ENCODE measurements at regions not wholly inside any gene's neighbourhood (a gene's known extent, or its start where the extent isn't known, plus 50 kb on each side); places are given as distances from the start of the nearest gene placed in this dataset.

- no peak for ATAC-seq (ENCODE audit: poor library complexity)
- no peaks in the 10 kb centered on the region for H3K36me3 ChIP-seq (ENCODE audit: insufficient read depth, low read length)
- H3K9me3 Mint-ChIP-seq = peaks cover 5% of the 10 kb centered on the region
- H3K4me1 ChIP-seq (ENCODE audit: insufficient read depth, low read length) = no peaks in the 10 kb centered on the region
- CTCF ChIA-PET = no interaction called here
- H3K27me3 ChIP-seq (ENCODE audit: control insufficient read depth in 1 of 2, insufficient read depth in 2 of 2, low read length in 2 of 2) = no peaks in the 10 kb centered on the region
- intact Hi-C loops (cut with DNase I, micrococcal nuclease) = no loop called here
- no peak for DNase-seq
- H3K9me3 ChIP-seq (ENCODE audit: control insufficient read depth in 1 of 2, insufficient read depth in 1 of 2, low read length in 2 of 2) = peaks cover 3 to 7% of the 10 kb centered on the region in 2 experiments
- H3K27me3 Mint-ChIP-seq = peaks cover 3% of the 10 kb centered on the region
- no peak overlapping the region for H3K4me3 Mint-ChIP-seq
- no peaks in the 10 kb centered on the region for H3K4me1 Mint-ChIP-seq (ENCODE audit: low read depth)
- H3K27ac Mint-ChIP-seq = no peak overlapping the region
- H3K36me3 Mint-ChIP-seq (ENCODE audit: low read depth) = no peaks in the 10 kb centered on the region
- H3K4me3 ChIP-seq (ENCODE audit: low read length) = no peak overlapping the region
- no peak overlapping the region for H3K27ac ChIP-seq (ENCODE audit: low read depth in 1 of 2, low read length in 2 of 2)
- no peak for TF ChIP-seq CTCF (IDR thresholded peaks at IDR 0.05)
- POLR2A ChIA-PET = no interaction called here
Observed at GRCh38 chr13:109645831-109646230, 140.6 kb downstream of the IRS2 start.

DNA sequence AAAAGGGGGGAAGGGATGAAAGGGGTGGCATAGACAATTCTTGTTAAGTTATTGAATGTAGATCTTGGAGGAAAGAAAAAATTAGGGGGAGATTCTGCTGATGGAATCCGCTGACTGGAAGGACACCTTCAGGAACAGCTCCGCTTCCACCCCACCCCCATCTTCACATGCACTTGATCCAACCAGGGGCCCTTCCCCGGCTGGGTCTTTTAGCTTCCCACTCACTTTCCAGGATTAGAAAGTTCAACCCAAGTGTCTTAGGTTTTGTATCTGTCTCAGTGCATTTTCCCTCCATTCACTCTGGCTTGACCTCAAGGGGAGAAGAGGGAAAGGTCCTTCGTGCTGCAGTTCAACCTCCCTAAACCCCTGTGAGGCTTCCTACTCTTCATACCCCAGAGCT, 141.4 kb downstream of the IRS2 start:
- ChIA-PET CTCF (no interaction called here), POLR2A (no interaction called here)
- peaks cover 3% of the 10 kb centered on the region for H3K27me3 Mint-ChIP-seq
- H3K9me3 Mint-ChIP-seq = peaks cover 8% of the 10 kb centered on the region
- intact Hi-C loops (cut with DNase I, micrococcal nuclease) = no loop called here
- Histone ChIP-seq H3K27ac (ENCODE audit: low read depth in 1 of 2, low read length in 2 of 2) (no peak overlapping the region), H3K4me3 (ENCODE audit: low read length) (no peak overlapping the region), H3K4me1 (ENCODE audit: insufficient read depth, low read length) (no peaks in the 10 kb centered on the region), H3K36me3 (ENCODE audit: insufficient read depth, low read length) (no peaks in the 10 kb centered on the region), H3K9me3 (ENCODE audit: control insufficient read depth in 1 of 2, insufficient read depth in 1 of 2, low read length in 2 of 2) (peaks cover 12% of the 10 kb centered on the region in 2 experiments), H3K27me3 (ENCODE audit: control insufficient read depth in 1 of 2, insufficient read depth in 2 of 2, low read length in 2 of 2) (no peaks in the 10 kb centered on the region)
- DNase-seq (no peak), ATAC-seq (ENCODE audit: poor library complexity) (no peak)
- no peak for TF ChIP-seq CTCF (IDR thresholded peaks at IDR 0.05)
- H3K36me3 Mint-ChIP-seq (ENCODE audit: low read depth) = no peaks in the 10 kb centered on the region
- H3K4me1 Mint-ChIP-seq (ENCODE audit: low read depth) = no peaks in the 10 kb centered on the region
- H3K27ac Mint-ChIP-seq = no peak overlapping the region
- H3K4me3 Mint-ChIP-seq = no peak overlapping the region

DNA sequence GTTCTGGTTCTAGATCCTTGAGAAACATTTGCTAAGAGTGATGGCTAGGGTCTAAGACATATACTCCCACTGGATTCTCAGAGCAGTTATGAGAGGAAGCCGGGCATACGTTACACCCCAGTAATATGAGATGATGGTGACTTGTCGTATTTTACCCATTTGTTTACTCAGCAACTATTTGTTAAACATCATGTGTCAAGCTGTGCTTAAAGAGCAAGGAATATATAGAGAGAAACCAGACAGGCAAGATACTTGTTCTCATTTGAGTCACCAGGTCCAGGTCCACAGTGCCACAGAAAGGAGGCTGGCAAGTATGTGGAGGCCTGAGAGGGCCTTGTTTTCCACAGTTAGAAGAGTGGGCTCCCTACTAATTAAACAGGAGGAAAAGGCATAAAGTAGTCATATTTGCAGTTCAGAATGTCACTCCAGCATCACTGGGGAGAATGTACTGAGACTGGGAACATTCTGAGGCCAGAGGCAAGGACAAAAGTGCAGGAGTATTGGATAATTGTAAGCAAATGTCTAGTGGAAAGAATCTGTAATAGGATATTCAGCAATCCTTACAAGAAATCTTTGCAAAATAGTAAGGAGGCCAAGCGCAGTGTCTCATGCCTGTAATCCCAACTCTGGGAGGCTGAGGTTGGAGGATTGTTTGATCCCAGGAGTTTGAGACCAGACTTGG, 142.2 kb downstream of the IRS2 start:
- Histone ChIP-seq H3K27ac (ENCODE audit: low read depth in 1 of 2, low read length in 2 of 2) (no peak overlapping the region), H3K4me3 (ENCODE audit: low read length) (no peak overlapping the region), H3K27me3 (ENCODE audit: control insufficient read depth in 1 of 2, insufficient read depth in 2 of 2, low read length in 2 of 2) (no peaks in the 10 kb centered on the region), H3K4me1 (ENCODE audit: insufficient read depth, low read length) (no peaks in the 10 kb centered on the region), H3K9me3 (ENCODE audit: control insufficient read depth in 1 of 2, insufficient read depth in 1 of 2, low read length in 2 of 2) (peaks cover 12 to 18% of the 10 kb centered on the region in 2 experiments), H3K36me3 (ENCODE audit: insufficient read depth, low read length) (no peaks in the 10 kb centered on the region)
- no peak for ATAC-seq (ENCODE audit: poor library complexity)
- no peak for DNase-seq
- intact Hi-C loops (cut with DNase I, micrococcal nuclease) = no loop called here
- Mint-ChIP-seq H3K4me1 (ENCODE audit: low read depth) (no peaks in the 10 kb centered on the region), H3K27ac (no peak overlapping the region), H3K9me3 (peaks cover 8% of the 10 kb centered on the region), H3K36me3 (ENCODE audit: low read depth) (no peaks in the 10 kb centered on the region), H3K27me3 (peaks cover 3% of the 10 kb centered on the region), H3K4me3 (no peak overlapping the region)
- ChIA-PET POLR2A (no interaction called here), CTCF (no interaction called here)
- no peak for TF ChIP-seq CTCF (IDR thresholded peaks at IDR 0.05)

Data from CD4-positive, alpha-beta T cell (primary cell).